GM12891 (cell line): ENCODE measurements at regions not wholly inside any gene's neighbourhood (a gene's known extent, or its start where the extent isn't known, plus 50 kb on each side); places are given as distances from the start of the nearest gene placed in this dataset.

ENCODE experiments used
- POLR2A ChIP-seq: IDR thresholded peaks from 2 replicates; pipeline ENCODE4 v1.6.1; 2011; ENCODE audit warnings: low read depth, low read length, control low read depth
- POLR2AphosphoS5 ChIP-seq: IDR thresholded peaks from 2 replicates; pipeline ENCODE4 v1.6.1; 2011; ENCODE audit warnings: low read depth, low read length, control low read depth
- TAF1 ChIP-seq: IDR thresholded peaks from 2 replicates; pipeline ENCODE4 v1.6.1; 2011; ENCODE audit warnings: low read depth, low read length, control low read depth

GRCh38 chr6:91013511-91013910 is 426.6 kb upstream of the MAP3K7 start:
- no peak for TF ChIP-seq POLR2A
- TF ChIP-seq POLR2AphosphoS5: no peak
- TF ChIP-seq TAF1: no peak
